ENCODE measurements at regions not wholly inside any gene's neighbourhood (a gene's known extent, or its start where the extent isn't known, plus 50 kb on each side); places are given as distances from the start of the nearest gene placed in this dataset.

- no peak overlapping the region for H3K27ac Mint-ChIP-seq
- H3K9me3 ChIP-seq (ENCODE audit: control insufficient read depth in 2 of 3, low read length in 3 of 3): no peaks in the 10 kb centered on the region
- intact Hi-C loops (cut with micrococcal nuclease): no loop called here
- H3K36me3 Mint-ChIP-seq: no peaks in the 10 kb centered on the region
- H3K36me3 ChIP-seq (ENCODE audit: control insufficient read depth in 2 of 3, insufficient read depth in 3 of 3, low read length in 3 of 3): no peaks in the 10 kb centered on the region
- ChIA-PET POLR2A (no interaction called here), CTCF (no interaction called here)
- ATAC-seq (no peak), DNase-seq (no peak)
- peaks cover 0 to 5% (median 0%) of the 10 kb centered on the region in 5 donors for H3K27me3 Mint-ChIP-seq
- H3K27me3 ChIP-seq (ENCODE audit: control insufficient read depth in 2 of 2, insufficient read depth in 2 of 2, low read length in 2 of 2): no peaks in the 10 kb centered on the region
- H3K4me1 Mint-ChIP-seq: no peaks in the 10 kb centered on the region
- H3K9me3 Mint-ChIP-seq: peaks cover 0 to 3% (median 0%) of the 10 kb centered on the region in 11 donors
- H3K4me3 ChIP-seq (ENCODE audit: low read length): no peak overlapping the region
- no peaks in the 10 kb centered on the region for H3K4me1 ChIP-seq (ENCODE audit: control insufficient read depth in 2 of 2, insufficient read depth in 2 of 2, low read length in 2 of 2)
- H3K27ac ChIP-seq (ENCODE audit: low read depth, low read length): no peak overlapping the region
- no peak overlapping the region for H3K4me3 Mint-ChIP-seq
These were observed 217.4 kb upstream of the GIMD1 start for GRCh38 chr4:106585915-106586349.

GRCh38 chr4:106584337-106584989, 215.9 kb upstream of the GIMD1 start:
- POLR2A ChIA-PET: no interaction called here
- H3K36me3 Mint-ChIP-seq: no peaks in the 10 kb centered on the region

DNA sequence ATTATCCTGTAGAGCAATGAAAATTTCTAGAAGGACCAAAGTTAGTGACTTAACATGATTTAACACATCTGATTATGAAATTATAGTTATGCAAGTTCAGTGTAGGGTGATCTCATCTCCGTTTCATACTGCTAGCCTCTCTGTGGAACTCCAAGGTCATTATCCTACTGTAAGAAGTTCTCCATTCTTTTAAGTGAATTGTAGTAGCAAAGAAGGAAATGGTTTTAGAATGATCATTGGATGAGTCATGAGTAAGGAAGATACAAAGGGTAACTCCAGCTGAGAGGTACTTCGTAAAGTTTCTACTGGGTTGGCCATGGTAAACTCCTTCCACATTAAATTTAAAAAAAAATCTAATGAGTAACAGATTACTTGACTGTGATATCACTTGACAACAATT, 215.0 kb upstream of the GIMD1 start:
- peaks cover 0 to 5% (median 0%) of the 10 kb centered on the region in 5 donors for H3K27me3 Mint-ChIP-seq
- Histone ChIP-seq H3K4me1 (ENCODE audit: control insufficient read depth in 2 of 2, insufficient read depth in 2 of 2, low read length in 2 of 2) (no peaks in the 10 kb centered on the region), H3K27me3 (ENCODE audit: control insufficient read depth in 2 of 2, insufficient read depth in 2 of 2, low read length in 2 of 2) (no peaks in the 10 kb centered on the region), H3K9me3 (ENCODE audit: control insufficient read depth in 2 of 3, low read length in 3 of 3) (no peaks in the 10 kb centered on the region), H3K36me3 (ENCODE audit: control insufficient read depth in 2 of 3, insufficient read depth in 3 of 3, low read length in 3 of 3) (no peaks in the 10 kb centered on the region), H3K4me3 (ENCODE audit: low read length) (no peak overlapping the region), H3K27ac (ENCODE audit: low read depth, low read length) (no peak overlapping the region)
- CTCF ChIA-PET: no interaction called here
- H3K27ac Mint-ChIP-seq: no peak overlapping the region
- H3K4me1 Mint-ChIP-seq: no peaks in the 10 kb centered on the region
- POLR2A ChIA-PET: no interaction called here
- H3K4me3 Mint-ChIP-seq: no peak overlapping the region
- DNase-seq: no peak
- peaks cover 0 to 3% (median 0%) of the 10 kb centered on the region in 11 donors for H3K9me3 Mint-ChIP-seq
- intact Hi-C loops (cut with micrococcal nuclease): no loop called here
- no peaks in the 10 kb centered on the region for H3K36me3 Mint-ChIP-seq
- ATAC-seq: no peak

More at GRCh38 chr4:106584337-106584989, 215.9 kb upstream of the GIMD1 start:
- Mint-ChIP-seq H3K27ac (no peak overlapping the region), H3K4me3 (no peak overlapping the region), H3K27me3 (peaks cover 0 to 5% (median 0%) of the 10 kb centered on the region in 5 donors), H3K4me1 (no peaks in the 10 kb centered on the region), H3K9me3 (peaks cover 0 to 3% (median 0%) of the 10 kb centered on the region in 11 donors)
- ATAC-seq (no peak), DNase-seq (no peak)
- no peaks in the 10 kb centered on the region for H3K36me3 ChIP-seq (ENCODE audit: control insufficient read depth in 2 of 3, insufficient read depth in 3 of 3, low read length in 3 of 3)
- intact Hi-C loops (cut with micrococcal nuclease): no loop called here
- no peak overlapping the region for H3K4me3 ChIP-seq (ENCODE audit: low read length)
- no peaks in the 10 kb centered on the region for H3K27me3 ChIP-seq (ENCODE audit: control insufficient read depth in 2 of 2, insufficient read depth in 2 of 2, low read length in 2 of 2)
- H3K9me3 ChIP-seq (ENCODE audit: control insufficient read depth in 2 of 3, low read length in 3 of 3): no peaks in the 10 kb centered on the region
- H3K4me1 ChIP-seq (ENCODE audit: control insufficient read depth in 2 of 2, insufficient read depth in 2 of 2, low read length in 2 of 2): no peaks in the 10 kb centered on the region
- CTCF ChIA-PET: no interaction called here
- no peak overlapping the region for H3K27ac ChIP-seq (ENCODE audit: low read depth, low read length)

- intact Hi-C loops (cut with micrococcal nuclease): no loop called here
- Mint-ChIP-seq H3K4me1 (no peaks in the 10 kb centered on the region), H3K4me3 (no peak overlapping the region), H3K27ac (no peak overlapping the region), H3K36me3 (no peaks in the 10 kb centered on the region), H3K27me3 (peaks cover 0 to 5% (median 0%) of the 10 kb centered on the region in 5 donors), H3K9me3 (peaks cover 0 to 3% (median 0%) of the 10 kb centered on the region in 11 donors)
- DNase-seq (no peak), ATAC-seq (no peak)
- Histone ChIP-seq H3K27ac (ENCODE audit: low read depth, low read length) (no peak overlapping the region), H3K36me3 (ENCODE audit: control insufficient read depth in 2 of 3, insufficient read depth in 3 of 3, low read length in 3 of 3) (no peaks in the 10 kb centered on the region), H3K4me1 (ENCODE audit: control insufficient read depth in 2 of 2, insufficient read depth in 2 of 2, low read length in 2 of 2) (no peaks in the 10 kb centered on the region), H3K4me3 (ENCODE audit: low read length) (no peak overlapping the region), H3K27me3 (ENCODE audit: control insufficient read depth in 2 of 2, insufficient read depth in 2 of 2, low read length in 2 of 2) (no peaks in the 10 kb centered on the region), H3K9me3 (ENCODE audit: control insufficient read depth in 2 of 3, low read length in 3 of 3) (no peaks in the 10 kb centered on the region)
- CTCF ChIA-PET: no interaction called here
- POLR2A ChIA-PET: no interaction called here
These were observed 214.5 kb upstream of the GIMD1 start for GRCh38 chr4:106583108-106583507.

GRCh38 chr4:106582103-106582502, 213.5 kb upstream of the GIMD1 start:
- POLR2A ChIA-PET: no interaction called here
- no peaks in the 10 kb centered on the region for H3K9me3 ChIP-seq (ENCODE audit: control insufficient read depth in 2 of 3, low read length in 3 of 3)
- CTCF ChIA-PET: no interaction called here
- H3K27ac ChIP-seq (ENCODE audit: low read depth, low read length): no peak overlapping the region
- H3K4me1 ChIP-seq (ENCODE audit: control insufficient read depth in 2 of 2, insufficient read depth in 2 of 2, low read length in 2 of 2): no peaks in the 10 kb centered on the region
- ATAC-seq: no peak
- Mint-ChIP-seq H3K4me3 (no peak overlapping the region), H3K36me3 (no peaks in the 10 kb centered on the region), H3K4me1 (no peaks in the 10 kb centered on the region), H3K27ac (no peak overlapping the region), H3K27me3 (peaks cover 0 to 5% (median 0%) of the 10 kb centered on the region in 5 donors), H3K9me3 (peaks cover 0 to 3% (median 0%) of the 10 kb centered on the region in 11 donors)
- DNase-seq: no peak
- H3K36me3 ChIP-seq (ENCODE audit: control insufficient read depth in 2 of 3, insufficient read depth in 3 of 3, low read length in 3 of 3): no peaks in the 10 kb centered on the region
- intact Hi-C loops (cut with micrococcal nuclease): no loop called here
- H3K4me3 ChIP-seq (ENCODE audit: low read length): no peak overlapping the region
- no peaks in the 10 kb centered on the region for H3K27me3 ChIP-seq (ENCODE audit: control insufficient read depth in 2 of 2, insufficient read depth in 2 of 2, low read length in 2 of 2)

DNA sequence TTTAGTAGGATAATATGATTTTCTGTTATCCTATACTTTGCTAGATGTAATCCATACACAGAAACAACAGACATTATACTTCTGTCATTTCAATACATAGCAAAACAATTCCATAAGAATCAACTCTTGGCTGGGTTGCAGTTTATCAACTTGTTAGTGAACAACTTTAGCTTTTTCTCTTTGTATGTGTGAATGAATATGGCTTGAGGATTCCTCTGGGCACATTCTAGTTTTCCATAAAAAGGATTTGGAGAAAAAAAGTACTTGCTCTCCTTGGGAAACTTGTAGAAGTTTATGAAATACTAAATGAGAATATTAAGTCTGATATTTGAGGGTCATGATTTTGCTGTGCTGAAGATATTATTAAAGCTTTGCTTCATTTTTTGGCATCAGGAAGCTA, 210.7 kb upstream of the GIMD1 start:
- Mint-ChIP-seq H3K4me1 (no peaks in the 10 kb centered on the region), H3K27ac (no peak overlapping the region), H3K36me3 (no peaks in the 10 kb centered on the region), H3K9me3 (peaks cover 0 to 2% (median 0%) of the 10 kb centered on the region in 11 donors), H3K4me3 (no peak overlapping the region), H3K27me3 (peaks cover 0 to 5% (median 0%) of the 10 kb centered on the region in 5 donors)
- H3K9me3 ChIP-seq (ENCODE audit: control insufficient read depth in 2 of 3, low read length in 3 of 3): no peaks in the 10 kb centered on the region
- ChIA-PET POLR2A (no interaction called here), CTCF (no interaction called here)
- H3K36me3 ChIP-seq (ENCODE audit: control insufficient read depth in 2 of 3, insufficient read depth in 3 of 3, low read length in 3 of 3): no peaks in the 10 kb centered on the region
- H3K4me3 ChIP-seq (ENCODE audit: low read length): no peak overlapping the region
- no peak for ATAC-seq
- intact Hi-C loops (cut with micrococcal nuclease): no loop called here
- DNase-seq: no peak
- no peaks in the 10 kb centered on the region for H3K27me3 ChIP-seq (ENCODE audit: control insufficient read depth in 2 of 2, insufficient read depth in 2 of 2, low read length in 2 of 2)
- H3K4me1 ChIP-seq (ENCODE audit: control insufficient read depth in 2 of 2, insufficient read depth in 2 of 2, low read length in 2 of 2): no peaks in the 10 kb centered on the region
- H3K27ac ChIP-seq (ENCODE audit: low read depth, low read length): no peak overlapping the region

Measured in naive thymus-derived CD4-positive, alpha-beta T cell (primary cell).